ENCODE measurements at regions not wholly inside any gene's neighbourhood (a gene's known extent, or its start where the extent isn't known, plus 50 kb on each side); places are given as distances from the start of the nearest gene placed in this dataset.

DNA sequence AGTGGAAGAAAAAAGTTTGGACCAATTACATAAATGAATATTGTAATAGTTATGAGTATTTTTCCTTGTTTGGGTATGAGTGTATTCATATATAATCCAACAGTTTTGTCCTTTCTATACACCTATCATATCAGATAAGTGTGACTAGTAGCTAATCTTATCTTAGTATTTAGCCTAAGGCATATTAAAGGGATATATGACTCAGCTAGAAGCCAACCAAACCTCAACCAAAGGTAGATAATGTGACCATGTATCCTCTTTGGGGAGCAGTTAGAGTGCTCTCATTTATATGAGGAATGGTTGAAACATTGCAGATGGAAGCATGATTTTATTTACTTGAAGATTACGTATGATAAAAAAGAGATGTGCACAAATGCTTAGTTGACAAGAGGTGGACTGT is 370.0 kb upstream of the CTNND2 start:
- DNase-seq, result no peak
- H3K36me3 ChIP-seq, result no peaks in the 10 kb centered on the region
- no peak overlapping the region for H3K4me3 ChIP-seq
- H3K9me3 ChIP-seq, result no peaks in the 10 kb centered on the region
- H3K27me3 ChIP-seq, result no peaks in the 10 kb centered on the region

DNA sequence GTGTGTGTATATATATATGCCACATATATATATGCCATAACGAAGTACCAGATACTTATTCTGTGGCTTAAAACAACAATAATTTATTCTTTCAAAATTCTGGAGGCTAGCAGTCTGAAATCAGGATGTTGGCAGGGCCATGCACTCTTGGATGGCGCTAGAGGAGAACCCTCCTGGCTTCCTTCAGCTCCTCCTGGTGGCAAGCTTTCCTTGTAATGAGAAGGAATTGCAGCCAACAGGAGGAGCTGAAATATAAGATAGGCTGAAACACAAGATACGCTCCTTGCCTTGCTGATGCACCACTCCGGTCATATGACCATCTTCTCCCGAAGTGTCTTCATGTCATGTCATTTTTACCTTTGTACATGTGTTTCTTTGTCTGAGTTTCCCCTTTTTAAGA is 368.1 kb upstream of the CTNND2 start:
- H3K9me3 ChIP-seq, result no peaks in the 10 kb centered on the region
- no peak overlapping the region for H3K4me3 ChIP-seq
- H3K27me3 ChIP-seq, result no peaks in the 10 kb centered on the region
- DNase-seq, result no peak
- H3K36me3 ChIP-seq, result no peaks in the 10 kb centered on the region

DNA sequence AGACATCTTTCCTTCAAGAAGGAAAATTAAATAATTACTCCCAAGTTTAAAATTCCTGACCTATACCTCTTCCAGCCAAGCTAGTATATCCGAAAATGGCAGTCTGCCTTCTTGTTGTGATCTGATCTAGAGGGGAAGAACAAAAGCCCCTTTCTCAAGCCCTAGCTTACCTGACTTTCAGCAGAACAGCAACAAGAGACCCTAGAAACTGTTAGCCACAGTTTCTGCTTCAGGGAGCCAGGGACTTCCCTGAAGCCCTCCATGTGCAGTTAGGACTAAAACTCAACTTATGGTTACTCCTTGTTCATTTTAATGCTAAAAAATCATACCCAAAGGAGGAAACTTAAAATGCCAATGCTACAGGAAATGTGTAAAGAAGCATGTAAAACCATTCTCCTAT is 366.7 kb upstream of the CTNND2 start:
- no peak for DNase-seq
- Histone ChIP-seq H3K9me3 (no peaks in the 10 kb centered on the region), H3K27me3 (no peaks in the 10 kb centered on the region), H3K36me3 (no peaks in the 10 kb centered on the region), H3K4me3 (no peak overlapping the region)

DNA sequence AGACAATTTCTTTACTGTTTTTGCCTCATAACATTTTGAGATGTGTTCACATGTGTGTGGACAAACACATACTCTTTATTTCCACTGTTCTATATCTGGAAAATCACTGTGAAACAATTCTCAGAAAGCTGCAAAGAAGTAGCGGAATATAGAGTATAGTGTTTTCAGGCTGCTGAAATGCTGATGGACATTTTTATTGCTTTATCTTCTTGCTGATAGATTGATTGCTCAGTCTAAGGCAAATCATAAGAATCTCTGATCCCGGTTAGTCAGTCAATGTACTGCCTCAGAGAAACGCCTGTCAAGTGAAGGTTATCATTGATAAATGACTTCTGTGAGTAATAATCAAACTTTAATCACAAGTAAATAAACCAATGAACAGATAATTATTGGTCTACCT is 364.9 kb upstream of the CTNND2 start:
- H3K9me3 ChIP-seq, result no peaks in the 10 kb centered on the region
- no peaks in the 10 kb centered on the region for H3K36me3 ChIP-seq
- H3K27me3 ChIP-seq, result no peaks in the 10 kb centered on the region
- H3K4me3 ChIP-seq, result no peak overlapping the region
- no peak for DNase-seq

DNA sequence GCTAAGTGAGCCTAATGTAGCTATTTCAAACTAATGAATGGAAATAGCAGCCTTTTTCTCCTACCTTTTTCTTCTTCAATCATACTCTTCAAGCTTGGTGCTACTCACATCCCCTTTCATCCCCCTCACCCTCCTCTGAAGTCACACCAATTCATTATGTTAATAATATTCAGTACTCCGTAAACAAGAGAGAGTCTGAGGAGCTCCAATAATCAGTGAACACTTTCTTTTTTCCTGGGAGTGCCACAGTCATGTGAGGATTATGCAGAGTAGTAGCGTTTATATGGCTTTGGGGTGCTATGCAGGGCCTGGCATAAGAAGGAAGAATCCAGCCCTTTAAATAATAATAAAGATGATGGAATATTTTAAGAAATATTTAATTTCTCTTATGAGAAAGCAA is 354.3 kb upstream of the CTNND2 start:
- no peak overlapping the region for H3K4me3 ChIP-seq
- no peak for DNase-seq
- no peaks in the 10 kb centered on the region for H3K27me3 ChIP-seq

DNA sequence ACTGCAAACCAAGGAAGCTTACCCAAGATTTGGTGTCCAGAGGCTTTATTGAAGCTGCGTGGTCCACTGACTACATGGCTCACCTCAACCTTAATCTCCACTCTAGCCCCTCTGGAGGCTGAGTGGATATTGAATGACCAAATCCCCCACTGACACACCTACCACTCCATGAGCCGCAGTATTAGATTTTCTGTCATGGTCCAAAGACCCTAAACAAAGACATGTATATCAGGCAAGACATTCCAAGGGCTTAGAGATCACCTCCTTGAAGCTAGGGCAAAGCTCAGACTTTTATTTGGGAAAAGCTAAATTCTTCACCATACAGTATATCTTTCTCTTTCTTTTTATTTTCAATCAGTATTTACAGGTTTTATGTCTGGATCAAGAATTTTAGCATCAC is 346.2 kb upstream of the CTNND2 start:
- no peaks in the 10 kb centered on the region for H3K36me3 ChIP-seq
- no peak for DNase-seq
- no peak overlapping the region for H3K4me3 ChIP-seq
- no peaks in the 10 kb centered on the region for H3K9me3 ChIP-seq
- H3K27me3 ChIP-seq, result no peaks in the 10 kb centered on the region

More for the DNA sequence above, 354.3 kb upstream of the CTNND2 start:
- Histone ChIP-seq H3K36me3 (no peaks in the 10 kb centered on the region), H3K9me3 (no peaks in the 10 kb centered on the region)

DNA sequence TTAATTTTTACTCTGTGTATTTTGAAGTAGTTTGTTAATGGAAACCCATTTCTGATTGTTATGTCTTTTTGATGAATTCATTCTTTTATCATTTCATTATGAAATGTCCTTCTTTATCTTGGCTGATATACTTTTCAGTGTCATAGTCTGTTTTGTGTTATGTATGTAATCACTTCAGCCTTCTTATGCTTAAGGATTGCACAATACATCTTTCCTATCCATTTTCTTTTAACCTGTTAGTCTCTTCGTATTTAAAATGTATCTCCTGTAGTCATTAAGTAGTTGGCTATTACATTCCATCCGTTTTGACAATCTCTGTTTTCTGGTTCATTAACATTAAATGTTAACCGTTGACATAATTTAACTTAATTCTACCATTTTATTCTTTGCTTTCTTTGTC is 344.6 kb upstream of the CTNND2 start:
- Histone ChIP-seq H3K9me3 (no peaks in the 10 kb centered on the region), H3K4me3 (no peak overlapping the region), H3K27me3 (no peaks in the 10 kb centered on the region), H3K36me3 (no peaks in the 10 kb centered on the region)
- no peak for DNase-seq

DNA sequence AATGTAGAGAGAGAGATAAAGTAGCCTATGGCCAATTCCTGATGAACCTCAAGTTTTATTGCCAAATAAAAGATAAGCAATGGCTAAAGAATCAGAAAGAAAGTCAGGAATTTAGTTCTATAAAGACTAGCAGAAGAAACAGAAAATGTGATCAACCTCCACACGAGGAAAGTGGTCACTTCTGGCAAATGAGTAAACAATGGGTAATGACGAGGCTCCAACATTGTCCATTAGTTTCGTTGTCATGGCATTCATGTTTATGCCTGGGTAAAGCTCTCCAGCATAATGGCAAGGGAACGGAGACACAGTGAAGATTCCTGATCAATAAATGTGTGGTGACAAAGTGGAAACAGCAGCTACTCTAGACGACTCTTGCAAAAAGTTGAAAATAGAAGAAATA is 341.8 kb upstream of the CTNND2 start:
- H3K4me3 ChIP-seq, result no peak overlapping the region
- H3K36me3 ChIP-seq, result no peaks in the 10 kb centered on the region
- no peaks in the 10 kb centered on the region for H3K27me3 ChIP-seq
- no peaks in the 10 kb centered on the region for H3K9me3 ChIP-seq
- no peak for DNase-seq

DNA sequence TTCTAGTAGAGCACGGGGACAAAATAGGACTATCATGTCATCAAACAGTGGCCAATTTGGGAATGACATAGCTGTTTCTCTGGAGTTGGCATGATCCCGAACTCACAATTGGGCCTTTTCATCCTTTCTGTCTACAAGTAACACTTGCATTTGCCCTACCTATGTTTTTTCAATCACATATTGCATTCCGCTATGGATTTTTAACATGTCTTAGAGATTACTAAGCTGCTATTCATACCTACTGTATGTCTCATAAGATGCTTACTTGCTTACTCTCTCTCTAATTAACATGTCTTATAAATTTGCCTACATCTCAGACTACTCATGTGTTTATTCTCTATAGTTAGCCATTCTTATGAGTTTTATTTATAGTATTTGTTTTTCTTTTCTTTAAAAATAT is 341.2 kb upstream of the CTNND2 start:
- no peaks in the 10 kb centered on the region for H3K27me3 ChIP-seq

DNA sequence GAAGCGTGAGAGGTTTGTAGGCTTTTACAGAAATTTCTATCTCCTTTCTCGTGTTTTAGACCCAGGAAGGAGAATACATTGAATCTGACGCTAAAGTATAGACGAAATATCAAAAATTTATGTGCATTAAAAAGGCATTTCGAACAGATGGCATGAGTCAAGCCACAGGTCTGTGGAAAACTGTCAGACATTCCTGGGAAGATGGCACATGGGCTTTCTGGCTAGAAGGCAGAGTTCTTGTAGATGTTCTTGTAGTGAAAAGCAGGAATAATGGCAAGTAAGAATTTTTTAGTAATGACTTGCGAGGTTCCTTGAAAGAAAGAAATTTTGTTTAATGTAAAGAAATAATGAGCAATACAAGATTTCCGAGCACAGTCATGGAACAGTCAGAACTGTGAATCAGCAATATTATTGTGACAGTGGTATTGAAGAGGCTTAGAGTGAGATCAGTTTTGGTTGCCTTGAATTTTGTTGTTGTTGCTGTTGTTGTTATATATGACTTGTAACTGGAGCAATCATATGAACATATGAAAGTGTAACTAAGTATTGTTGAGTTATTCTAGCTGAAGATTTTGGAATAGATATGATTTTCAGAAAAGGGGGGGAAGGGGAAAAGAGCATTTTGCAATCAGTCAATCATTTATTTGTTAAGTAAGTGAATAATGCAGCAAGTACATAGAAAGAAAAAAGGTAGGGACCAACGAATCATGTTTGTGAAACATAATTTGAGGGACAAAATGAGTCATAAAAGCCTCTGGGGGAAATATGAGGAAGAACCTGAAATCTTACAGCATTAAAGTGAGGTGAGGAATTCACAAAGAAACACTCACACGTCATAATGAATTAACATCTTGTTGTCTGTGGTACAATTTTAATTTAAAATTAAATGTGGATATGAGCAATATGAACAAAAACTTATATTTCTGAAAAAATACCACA is 339.0 kb upstream of the CTNND2 start:
- H3K36me3 ChIP-seq, result no peaks in the 10 kb centered on the region
- peak; percentile 10 for DNase-seq
- H3K4me3 ChIP-seq, result no peak overlapping the region
- H3K9me3 ChIP-seq, result no peaks in the 10 kb centered on the region
- H3K27me3 ChIP-seq, result no peaks in the 10 kb centered on the region

More for the DNA sequence above, 341.2 kb upstream of the CTNND2 start:
- Histone ChIP-seq H3K4me3 (no peak overlapping the region), H3K9me3 (no peaks in the 10 kb centered on the region), H3K36me3 (no peaks in the 10 kb centered on the region)
- DNase-seq, result no peak

DNA sequence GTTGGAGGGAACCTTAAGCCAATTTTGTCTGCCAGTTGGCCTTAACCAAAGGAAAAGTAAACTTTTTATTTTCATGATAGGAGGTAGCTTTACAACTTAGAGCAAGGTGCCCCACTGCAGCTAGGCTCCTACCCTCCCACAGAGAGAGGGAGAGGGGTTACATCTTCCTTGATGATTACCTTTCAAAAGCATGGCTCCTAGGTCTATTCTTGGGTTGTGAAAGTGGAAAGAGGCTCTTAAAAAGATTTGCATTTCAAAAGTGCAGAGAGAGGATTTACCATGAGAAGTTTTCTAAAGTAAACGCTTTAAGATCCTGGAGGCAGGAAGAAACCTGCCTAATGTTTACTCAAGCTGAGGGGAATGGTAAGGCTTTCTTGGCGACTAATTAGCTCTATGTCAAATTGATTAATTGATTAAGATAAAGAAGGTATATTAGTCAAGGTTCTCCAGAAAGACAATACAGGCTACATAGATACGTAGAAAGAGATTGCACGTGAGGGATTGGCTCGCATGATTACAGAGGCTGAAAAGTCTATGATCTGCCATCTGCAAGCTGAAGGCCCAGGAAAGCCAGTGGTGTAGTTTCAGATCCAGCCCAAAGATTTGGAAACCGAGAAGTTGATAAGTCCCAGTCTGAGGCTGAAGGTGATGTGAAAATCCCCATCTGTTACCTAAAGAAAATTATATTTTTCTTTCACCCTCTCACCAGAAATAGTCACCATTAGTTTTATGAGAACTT is 333.8 kb upstream of the CTNND2 start:
- H3K9me3 ChIP-seq, result 0 out of 2 replicates have a peak, but pooled peaks cover 3% of the 10 kb centered on the region
- H3K36me3 ChIP-seq, result no peaks in the 10 kb centered on the region
- no peak overlapping the region for H3K4me3 ChIP-seq
- no peaks in the 10 kb centered on the region for H3K27me3 ChIP-seq
- DNase-seq, result no peak

DNA sequence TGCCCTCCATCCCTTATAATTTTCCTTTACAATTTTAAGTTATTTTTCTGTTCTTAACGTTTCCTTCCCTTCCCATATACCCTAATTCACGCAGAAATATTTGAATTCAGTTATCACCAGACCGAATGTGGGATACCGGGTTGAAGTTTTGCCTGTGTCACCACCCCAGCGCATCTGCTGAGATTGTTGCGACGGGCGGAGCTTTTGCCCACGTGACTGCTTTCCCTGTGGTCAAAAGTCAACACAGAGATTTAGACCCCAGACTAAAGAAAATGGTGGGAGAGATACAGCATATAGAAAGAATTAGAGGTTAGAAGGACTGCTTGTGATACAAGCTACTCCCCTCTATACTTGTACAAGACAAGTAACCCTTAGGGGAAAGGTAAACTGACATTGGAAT is 326.4 kb upstream of the CTNND2 start:
- H3K36me3 ChIP-seq, result no peaks in the 10 kb centered on the region
- no peak overlapping the region for H3K4me3 ChIP-seq
- 0 out of 2 replicates have a peak, but pooled peaks cover 3% of the 10 kb centered on the region for H3K9me3 ChIP-seq
- H3K27me3 ChIP-seq, result no peaks in the 10 kb centered on the region
- no peak for DNase-seq

DNA sequence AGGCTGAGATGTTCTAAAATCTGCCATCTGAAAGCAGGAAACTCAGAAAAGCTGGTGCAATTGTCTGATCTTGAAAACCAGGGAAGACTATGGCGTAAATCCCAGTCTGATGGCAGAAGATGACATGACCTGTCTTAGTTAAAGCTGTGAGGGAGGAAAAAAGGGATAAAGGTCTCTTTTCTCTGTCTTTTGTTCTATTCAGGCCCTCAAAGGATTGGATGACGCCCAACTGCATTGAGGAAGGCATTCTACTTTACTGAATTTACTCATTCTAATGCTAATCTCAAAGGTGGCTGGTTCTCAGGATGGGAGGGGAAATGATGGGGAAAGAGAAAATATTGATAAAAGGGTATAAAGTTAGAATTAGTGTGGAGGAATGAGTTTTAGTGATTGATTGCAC is 312.8 kb upstream of the CTNND2 start:
- no peaks in the 10 kb centered on the region for H3K27me3 ChIP-seq
- no peaks in the 10 kb centered on the region for H3K36me3 ChIP-seq
- no peak overlapping the region for H3K4me3 ChIP-seq
- H3K9me3 ChIP-seq, result no peaks in the 10 kb centered on the region
- no peak for DNase-seq

DNA sequence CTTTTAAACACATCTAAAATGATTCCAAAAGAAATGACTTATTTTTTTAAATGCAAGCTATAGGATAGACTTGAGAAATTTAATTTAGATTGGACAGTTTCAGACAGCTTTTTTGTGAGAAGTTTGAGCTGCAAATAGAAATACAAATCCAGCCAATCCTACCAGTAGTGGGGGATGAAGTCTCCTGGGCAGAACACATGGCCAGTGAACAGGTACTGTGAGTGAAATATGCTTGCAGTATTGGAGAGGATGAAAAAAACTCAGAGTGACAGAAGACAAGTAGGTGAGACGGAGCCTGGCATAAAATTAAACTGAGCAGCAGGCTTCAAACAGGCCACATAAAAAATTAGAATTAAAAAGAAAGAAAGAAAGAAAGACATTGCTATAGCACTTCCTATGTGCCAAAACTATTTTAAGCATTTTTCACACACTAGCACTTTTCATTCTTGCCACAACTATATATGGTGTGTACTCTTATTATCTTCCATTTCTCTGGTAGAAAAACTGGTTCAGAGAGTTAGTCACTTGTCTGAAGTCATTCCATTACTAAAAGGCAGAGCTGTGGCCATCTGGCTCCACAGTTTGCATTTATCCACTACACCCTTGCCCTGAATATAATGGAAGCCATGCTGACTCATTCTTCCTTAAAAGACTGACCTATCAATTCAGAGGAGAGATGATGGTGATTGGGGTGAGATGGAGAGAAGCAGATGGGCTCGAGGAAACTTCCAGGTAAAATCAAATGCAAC is 310.2 kb upstream of the CTNND2 start:
- H3K4me3 ChIP-seq, result no peak overlapping the region
- no peak for DNase-seq
- no peaks in the 10 kb centered on the region for H3K27me3 ChIP-seq
- no peaks in the 10 kb centered on the region for H3K36me3 ChIP-seq
- H3K9me3 ChIP-seq, result no peaks in the 10 kb centered on the region

DNA sequence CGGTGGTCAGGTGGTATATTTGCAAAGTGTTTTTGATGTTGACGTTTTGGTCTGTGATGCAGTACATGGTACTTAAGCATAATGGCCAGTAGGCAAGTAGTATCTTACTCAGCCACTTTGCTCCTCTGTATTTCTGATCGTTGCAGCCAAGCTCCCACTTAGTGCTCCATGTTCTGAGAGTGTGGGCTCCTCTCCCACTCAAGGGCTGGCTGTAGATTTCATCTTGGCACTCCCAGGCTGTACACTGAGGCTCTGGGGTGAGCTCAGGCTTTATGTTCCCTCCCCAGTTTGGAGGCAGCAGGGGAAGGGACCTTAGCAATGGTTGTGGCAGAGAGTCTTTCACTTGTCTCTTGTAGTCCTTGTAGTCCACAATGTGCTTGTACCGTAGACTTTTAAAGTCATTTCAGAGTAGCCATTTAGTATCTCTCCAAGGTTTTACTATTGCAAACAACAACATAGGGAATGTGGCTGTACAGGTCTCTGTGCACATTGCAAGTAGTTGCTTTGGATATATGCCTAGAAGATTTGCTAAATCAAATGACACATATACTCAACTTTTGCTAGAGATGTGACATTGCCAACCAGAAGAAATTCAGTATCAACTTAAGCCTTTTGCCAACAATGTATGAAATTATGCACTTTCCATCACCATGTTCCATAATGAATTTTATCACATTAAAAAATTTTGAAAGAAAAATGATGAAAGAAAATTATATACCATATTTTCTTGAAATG is 304.3 kb upstream of the CTNND2 start:
- H3K9me3 ChIP-seq, result no peaks in the 10 kb centered on the region
- no peaks in the 10 kb centered on the region for H3K36me3 ChIP-seq
- DNase-seq, result no peak
- H3K4me3 ChIP-seq, result no peak overlapping the region
- H3K27me3 ChIP-seq, result no peaks in the 10 kb centered on the region

DNA sequence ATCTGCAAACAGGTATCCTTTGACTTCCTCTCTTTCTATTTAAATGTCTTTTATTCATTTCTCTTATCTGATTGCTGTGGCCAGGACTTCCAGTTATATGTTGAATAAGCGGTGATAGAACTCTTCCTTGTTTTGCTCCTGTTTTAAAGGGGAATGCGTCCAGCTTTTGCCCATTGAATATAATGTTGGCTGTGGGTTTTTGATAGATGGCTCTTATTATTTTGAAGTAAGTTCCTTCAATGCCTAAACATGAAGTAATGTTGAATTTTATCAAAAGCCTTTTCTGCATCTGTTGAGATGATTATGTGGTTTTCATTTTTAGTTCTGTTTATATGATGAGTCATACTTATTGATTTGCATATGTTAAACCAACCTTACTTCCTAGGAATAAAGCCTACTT is 300.5 kb upstream of the CTNND2 start:
- no peak overlapping the region for H3K4me3 ChIP-seq
- H3K27me3 ChIP-seq, result no peaks in the 10 kb centered on the region
- H3K9me3 ChIP-seq, result no peaks in the 10 kb centered on the region
- DNase-seq, result no peak
- H3K36me3 ChIP-seq, result no peaks in the 10 kb centered on the region
